ENCODE measurements at regions not wholly inside any gene's neighbourhood (a gene's known extent, or its start where the extent isn't known, plus 50 kb on each side); places are given as distances from the start of the nearest gene placed in this dataset.

- DNase-seq (ENCODE audit: low read depth, low spot score), result no peak
- Histone ChIP-seq H3K9me3 (ENCODE audit: control insufficient read depth, low read depth, low read length) (no peaks in the 10 kb centered on the region), H3K4me3 (ENCODE audit: control insufficient read depth in 2 of 3, extremely low read depth in 1 of 3, insufficient read depth in 2 of 3, low read depth in 1 of 3, low read length in 3 of 3) (no peak overlapping the region), H3K36me3 (ENCODE audit: control insufficient read depth in 2 of 2, extremely low read depth in 1 of 2, insufficient read depth in 2 of 2, low read length in 2 of 2) (no peaks in the 10 kb centered on the region), H3K9me1 (ENCODE audit: control insufficient read depth, extremely low read depth, insufficient read depth, low read length) (no peaks in the 10 kb centered on the region), H3K27ac (ENCODE audit: control insufficient read depth, insufficient read depth, low read length) (no peak overlapping the region), H3K27me3 (ENCODE audit: control insufficient read depth, extremely low read depth, insufficient read depth, low read length) (no peaks in the 10 kb centered on the region), H3K9ac (ENCODE audit: control insufficient read depth, extremely low read depth, insufficient read depth, low read length) (no peak overlapping the region), H3K4me1 (ENCODE audit: control insufficient read depth, extremely low read depth, insufficient read depth, low read length) (no peaks in the 10 kb centered on the region), H2AFZ (ENCODE audit: control insufficient read depth, low read length) (no peak overlapping the region), H4K20me1 (ENCODE audit: control insufficient read depth, extremely low read depth, insufficient read depth, low read length) (no peaks in the 10 kb centered on the region), H3K79me2 (ENCODE audit: control insufficient read depth, insufficient read depth, low read length) (no peaks in the 10 kb centered on the region), H3K4me2 (ENCODE audit: control insufficient read depth, extremely low read depth, insufficient read depth, low read depth, low read length) (no peak overlapping the region)
- FAIRE-seq, result no peak
- dilution Hi-C loops (cut with MboI; ENCODE audit: extremely low pct_ligation_motif_present, low sequenced_read_pairs), result no loop called here
- no peak for TF ChIP-seq EZH2 (IDR thresholded peaks at IDR 0.05; ENCODE audit: low read length)
- TF ChIP-seq CTCF (optimal IDR thresholded peaks at IDR 0.05 in 1 of 3, IDR thresholded peaks at IDR 0.05 in 1 of 3, conservative IDR thresholded peaks at IDR 0.05 in 1 of 3; ENCODE audit: extremely low read depth in 1 of 3, insufficient read depth in 2 of 3, low read length in 3 of 3), result no peak
These were observed 230.8 kb downstream of the ZNF608 start for GRCh38 chr5:124515497-124516245.

GRCh38 chr5:124514956-124515355, 231.5 kb downstream of the ZNF608 start:
- FAIRE-seq, result no peak
- Histone ChIP-seq H3K27me3 (ENCODE audit: control insufficient read depth, extremely low read depth, insufficient read depth, low read length) (no peaks in the 10 kb centered on the region), H3K36me3 (ENCODE audit: control insufficient read depth in 2 of 2, extremely low read depth in 1 of 2, insufficient read depth in 2 of 2, low read length in 2 of 2) (no peaks in the 10 kb centered on the region), H3K9ac (ENCODE audit: control insufficient read depth, extremely low read depth, insufficient read depth, low read length) (no peak overlapping the region), H3K4me3 (ENCODE audit: control insufficient read depth in 2 of 3, extremely low read depth in 1 of 3, insufficient read depth in 2 of 3, low read depth in 1 of 3, low read length in 3 of 3) (no peak overlapping the region), H4K20me1 (ENCODE audit: control insufficient read depth, extremely low read depth, insufficient read depth, low read length) (no peaks in the 10 kb centered on the region), H3K4me1 (ENCODE audit: control insufficient read depth, extremely low read depth, insufficient read depth, low read length) (no peaks in the 10 kb centered on the region), H3K79me2 (ENCODE audit: control insufficient read depth, insufficient read depth, low read length) (no peaks in the 10 kb centered on the region), H3K27ac (ENCODE audit: control insufficient read depth, insufficient read depth, low read length) (no peak overlapping the region), H3K9me3 (ENCODE audit: control insufficient read depth, low read depth, low read length) (no peaks in the 10 kb centered on the region), H3K9me1 (ENCODE audit: control insufficient read depth, extremely low read depth, insufficient read depth, low read length) (no peaks in the 10 kb centered on the region), H2AFZ (ENCODE audit: control insufficient read depth, low read length) (no peak overlapping the region), H3K4me2 (ENCODE audit: control insufficient read depth, extremely low read depth, insufficient read depth, low read depth, low read length) (no peak overlapping the region)
- dilution Hi-C loops (cut with MboI; ENCODE audit: extremely low pct_ligation_motif_present, low sequenced_read_pairs), result no loop called here
- TF ChIP-seq CTCF (optimal IDR thresholded peaks at IDR 0.05 in 1 of 3, IDR thresholded peaks at IDR 0.05 in 1 of 3, conservative IDR thresholded peaks at IDR 0.05 in 1 of 3; ENCODE audit: extremely low read depth in 1 of 3, insufficient read depth in 2 of 3, low read length in 3 of 3) (no peak), EZH2 (IDR thresholded peaks at IDR 0.05; ENCODE audit: low read length) (no peak)
- no peak for DNase-seq (ENCODE audit: low read depth, low spot score)

All from keratinocyte (primary cell).